GM10266 (cell line): ENCODE measurements at regions not wholly inside any gene's neighbourhood (a gene's known extent, or its start where the extent isn't known, plus 50 kb on each side); places are given as distances from the start of the nearest gene placed in this dataset.
"Not testable (repeated sequence)": the region's sequence is repeated elsewhere in the genome, so short reads cannot be mapped to it uniquely, and the experiment has no call there.

ENCODE experiments used
- DNase-seq: peaks from one replicate; pipeline ENCODE4 v3.0.0; 2012; ENCODE audit errors: extremely low spot score
- CTCF ChIP-seq: IDR thresholded peaks from 2 replicates; pipeline ENCODE4 v1.5.1; 2012; ENCODE audit warnings: mild to moderate bottlenecking, low read depth; ENCODE audit not compliant: control insufficient read depth, insufficient read depth; ENCODE audit errors: missing control alignments

- no peak for TF ChIP-seq CTCF
- no peak for DNase-seq
Observed at GRCh38 chr3:147237991-147238390, 168.4 kb downstream of the ZIC4 start.

GRCh38 chr3:147231980-147232379 lies 174.4 kb downstream of the ZIC4 start:
- not testable (repeated sequence) for DNase-seq

- no peak for DNase-seq
- no peak for TF ChIP-seq CTCF
Observed at GRCh38 chr3:147231111-147231510, 175.2 kb downstream of the ZIC4 start.

GRCh38 chr3:147222291-147222690 lies 184.1 kb downstream of the ZIC4 start:
- TF ChIP-seq CTCF = no peak
- no peak for DNase-seq

- TF ChIP-seq CTCF = no peak
- no peak for DNase-seq
Observed at GRCh38 chr3:147218965-147219364, 187.4 kb downstream of the ZIC4 start.

- no peak for TF ChIP-seq CTCF
- DNase-seq = no peak
Observed at GRCh38 chr3:147216143-147216673, 190.1 kb downstream of the ZIC4 start.

- no peak for DNase-seq
Observed at GRCh38 chr3:147215660-147216059, 190.7 kb downstream of the ZIC4 start.

More at GRCh38 chr3:147215660-147216059, 190.7 kb downstream of the ZIC4 start:
- no peak for TF ChIP-seq CTCF
